Mesothelial cell of epicardium (in vitro differentiated cells): ENCODE measurements at regions not wholly inside any gene's neighbourhood (a gene's known extent, or its start where the extent isn't known, plus 50 kb on each side); places are given as distances from the start of the nearest gene placed in this dataset.
"Not testable (repeated sequence)": the region's sequence is repeated elsewhere in the genome, so short reads cannot be mapped to it uniquely, and the experiment has no call there.

Experiments
- DNase-seq, 2 experiments: peaks; one replicate each; pipeline ENCODE4 v3.0.0; 2021; ENCODE audit warnings: low spot score in 2 of 2; ENCODE audit not compliant: unreplicated experiment in 2 of 2
- H3K27ac Mint-ChIP-seq: 2 replicates; pipeline ENCODE4 v1.8.0; 2021; ENCODE audit warnings: mixed read lengths
- H3K27me3 Mint-ChIP-seq: 2 replicates; pipeline ENCODE4 v1.8.0; 2021; ENCODE audit warnings: low read depth, mixed read lengths
- H3K36me3 Mint-ChIP-seq: 2 replicates; pipeline ENCODE4 v1.8.0; 2021; ENCODE audit warnings: mixed read lengths
- H3K4me1 Mint-ChIP-seq: 2 replicates; pipeline ENCODE4 v1.8.0; 2021; ENCODE audit warnings: mixed read lengths
- H3K4me3 Mint-ChIP-seq: 2 replicates; pipeline ENCODE4 v1.8.0; 2021; ENCODE audit warnings: mild to moderate bottlenecking, moderate library complexity, mixed read lengths
- H3K9me3 Mint-ChIP-seq: 2 replicates; pipeline ENCODE4 v1.8.0; 2021; ENCODE audit warnings: mixed read lengths
- TF ChIP-seq, protein P1 (sequence below): fragments of 200-600 bp; sonication (generic); IDR thresholded peaks from one replicate; pipeline ENCODE4 v1.5.0; 2021; ENCODE audit warnings: antibody characterized with exemption; ENCODE audit not compliant: unreplicated experiment

DNA sequence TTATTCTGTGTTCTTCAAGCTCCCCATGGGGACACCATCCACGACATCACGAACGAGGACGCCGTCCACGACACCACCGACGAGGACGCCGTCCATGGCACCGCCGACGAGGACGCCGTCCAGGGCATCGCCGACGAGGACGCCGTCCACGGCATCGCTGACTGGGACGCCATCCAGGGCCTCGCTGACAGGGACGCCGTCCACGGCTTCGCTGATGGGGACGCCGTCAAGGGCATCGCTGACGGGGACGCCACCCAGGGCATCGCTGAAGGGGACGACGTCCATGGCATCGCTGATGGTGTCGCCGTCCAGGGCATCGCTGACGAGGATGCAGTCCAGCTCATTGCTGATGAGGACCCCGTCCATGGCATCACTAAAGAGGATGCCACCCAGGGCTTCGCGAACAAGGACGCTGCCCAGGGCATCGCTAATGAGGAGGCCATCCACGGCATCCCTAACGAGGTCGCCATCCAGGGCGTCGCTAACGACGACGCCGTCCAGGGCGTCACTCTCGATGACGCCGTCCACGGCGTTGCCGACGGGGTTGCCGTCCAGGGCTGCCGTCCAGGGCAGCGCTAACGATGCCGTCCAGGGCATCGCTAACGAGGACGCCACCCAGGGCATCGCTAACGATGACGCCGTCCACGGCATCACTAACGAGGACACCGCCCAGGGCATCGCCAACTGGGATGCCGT, 949.2 kb downstream of the TUBA3C start:
- peaks cover 12% of the 10 kb centered on the region for H3K9me3 Mint-ChIP-seq
- no peak overlapping the region for H3K4me3 Mint-ChIP-seq
- no peaks in the 10 kb centered on the region for H3K4me1 Mint-ChIP-seq
- H3K27me3 Mint-ChIP-seq: no peaks in the 10 kb centered on the region
- TF ChIP-seq, protein P1, sequence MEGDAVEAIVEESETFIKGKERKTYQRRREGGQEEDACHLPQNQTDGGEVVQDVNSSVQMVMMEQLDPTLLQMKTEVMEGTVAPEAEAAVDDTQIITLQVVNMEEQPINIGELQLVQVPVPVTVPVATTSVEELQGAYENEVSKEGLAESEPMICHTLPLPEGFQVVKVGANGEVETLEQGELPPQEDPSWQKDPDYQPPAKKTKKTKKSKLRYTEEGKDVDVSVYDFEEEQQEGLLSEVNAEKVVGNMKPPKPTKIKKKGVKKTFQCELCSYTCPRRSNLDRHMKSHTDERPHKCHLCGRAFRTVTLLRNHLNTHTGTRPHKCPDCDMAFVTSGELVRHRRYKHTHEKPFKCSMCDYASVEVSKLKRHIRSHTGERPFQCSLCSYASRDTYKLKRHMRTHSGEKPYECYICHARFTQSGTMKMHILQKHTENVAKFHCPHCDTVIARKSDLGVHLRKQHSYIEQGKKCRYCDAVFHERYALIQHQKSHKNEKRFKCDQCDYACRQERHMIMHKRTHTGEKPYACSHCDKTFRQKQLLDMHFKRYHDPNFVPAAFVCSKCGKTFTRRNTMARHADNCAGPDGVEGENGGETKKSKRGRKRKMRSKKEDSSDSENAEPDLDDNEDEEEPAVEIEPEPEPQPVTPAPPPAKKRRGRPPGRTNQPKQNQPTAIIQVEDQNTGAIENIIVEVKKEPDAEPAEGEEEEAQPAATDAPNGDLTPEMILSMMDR: no peak
- no peaks in the 10 kb centered on the region for H3K36me3 Mint-ChIP-seq
- no peak overlapping the region for H3K27ac Mint-ChIP-seq
- no peak for DNase-seq

DNA sequence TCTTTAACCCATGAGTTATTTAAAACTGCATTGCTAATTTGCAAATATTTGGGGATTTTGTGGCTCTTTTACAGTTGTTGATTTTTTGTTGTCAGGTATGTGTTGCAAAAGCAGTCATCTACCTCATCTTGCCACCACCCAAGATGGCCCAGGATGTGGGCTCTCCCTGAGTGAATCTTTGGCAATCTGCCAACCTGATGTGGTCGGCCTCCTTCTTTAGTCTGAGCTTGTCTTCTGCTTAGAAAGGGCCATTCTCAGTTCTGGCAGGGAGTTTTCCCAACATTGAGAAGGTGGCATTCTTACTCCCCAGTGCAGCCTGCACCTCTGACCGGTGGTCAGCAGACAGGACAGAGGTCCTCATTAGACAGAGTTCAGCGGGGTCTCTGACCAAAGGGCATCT, 957.2 kb downstream of the TUBA3C start:
- not testable (repeated sequence) for H3K4me1 Mint-ChIP-seq, H3K36me3 Mint-ChIP-seq, H3K27ac Mint-ChIP-seq, DNase-seq, H3K27me3 Mint-ChIP-seq, H3K4me3 Mint-ChIP-seq
- peaks cover 25% of the 10 kb centered on the region for H3K9me3 Mint-ChIP-seq

DNA sequence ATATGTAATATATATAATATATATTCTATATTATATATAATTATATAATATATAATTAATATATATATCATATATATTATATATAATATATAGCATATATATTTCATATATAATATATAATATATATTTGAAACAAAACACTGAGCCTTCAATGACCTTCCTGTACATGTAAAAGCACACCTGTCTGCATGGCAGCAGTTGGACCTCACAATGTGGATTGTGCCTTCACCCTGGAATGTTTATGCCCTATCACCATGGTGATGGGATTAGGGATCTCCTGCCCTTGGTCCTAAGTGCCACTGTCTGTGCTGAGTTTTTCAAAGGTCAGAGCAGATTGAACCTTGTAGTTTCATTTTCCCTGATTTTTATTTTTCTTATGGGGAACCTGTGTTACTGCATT, 966.9 kb downstream of the TUBA3C start:
- H3K36me3 Mint-ChIP-seq, DNase-seq, H3K27me3 Mint-ChIP-seq, H3K27ac Mint-ChIP-seq, H3K4me1 Mint-ChIP-seq, H3K4me3 Mint-ChIP-seq: not testable (repeated sequence)
- peaks cover 35% of the 10 kb centered on the region for H3K9me3 Mint-ChIP-seq

DNA sequence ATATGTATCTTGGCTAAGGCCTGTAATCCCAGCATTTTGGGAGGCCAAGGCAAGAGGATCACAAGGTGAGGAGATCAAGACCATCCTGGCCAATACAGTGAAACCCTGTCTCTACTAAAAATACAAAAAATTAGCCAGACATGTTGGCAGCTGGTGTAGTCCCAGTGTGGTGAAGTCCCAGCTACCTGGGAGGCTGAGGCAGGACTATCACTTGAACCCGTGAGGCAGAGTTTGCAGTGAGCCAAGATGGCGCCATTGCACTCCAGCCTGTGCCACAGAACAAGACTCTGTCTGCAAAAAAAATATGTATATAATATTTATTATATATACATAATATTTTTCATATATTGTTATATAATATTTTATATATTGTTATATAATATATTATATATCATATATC, 968.1 kb downstream of the TUBA3C start:
- H3K27ac Mint-ChIP-seq, H3K36me3 Mint-ChIP-seq, H3K27me3 Mint-ChIP-seq, DNase-seq, H3K4me1 Mint-ChIP-seq, H3K4me3 Mint-ChIP-seq: not testable (repeated sequence)
- H3K9me3 Mint-ChIP-seq: peaks cover 28% of the 10 kb centered on the region

DNA sequence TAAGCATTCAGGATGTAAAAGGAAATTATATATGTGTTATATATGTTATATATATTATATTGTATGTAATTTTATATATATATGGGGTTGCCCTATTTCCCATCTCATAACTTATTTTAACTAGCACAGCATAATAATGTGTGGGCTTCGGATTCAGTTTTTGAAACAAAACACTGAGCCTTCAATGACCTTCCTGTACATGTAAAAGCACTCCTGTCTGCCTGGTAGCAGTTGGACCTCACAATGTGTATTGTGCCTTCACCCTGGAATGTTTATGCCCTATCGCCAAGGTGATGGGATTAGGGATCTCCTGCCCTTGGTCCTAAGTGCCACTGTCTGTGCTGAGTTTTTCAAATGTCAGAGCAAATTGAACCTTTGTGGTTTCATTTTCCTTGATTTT, 968.8 kb downstream of the TUBA3C start:
- Mint-ChIP-seq H3K27ac (no peak overlapping the region), H3K9me3 (peaks cover 30% of the 10 kb centered on the region), H3K36me3 (peaks cover 3% of the 10 kb centered on the region), H3K4me1 (no peaks in the 10 kb centered on the region), H3K27me3 (no peaks in the 10 kb centered on the region), H3K4me3 (no peak overlapping the region)
- DNase-seq: no peak
- TF ChIP-seq, protein P1: no peak

DNA sequence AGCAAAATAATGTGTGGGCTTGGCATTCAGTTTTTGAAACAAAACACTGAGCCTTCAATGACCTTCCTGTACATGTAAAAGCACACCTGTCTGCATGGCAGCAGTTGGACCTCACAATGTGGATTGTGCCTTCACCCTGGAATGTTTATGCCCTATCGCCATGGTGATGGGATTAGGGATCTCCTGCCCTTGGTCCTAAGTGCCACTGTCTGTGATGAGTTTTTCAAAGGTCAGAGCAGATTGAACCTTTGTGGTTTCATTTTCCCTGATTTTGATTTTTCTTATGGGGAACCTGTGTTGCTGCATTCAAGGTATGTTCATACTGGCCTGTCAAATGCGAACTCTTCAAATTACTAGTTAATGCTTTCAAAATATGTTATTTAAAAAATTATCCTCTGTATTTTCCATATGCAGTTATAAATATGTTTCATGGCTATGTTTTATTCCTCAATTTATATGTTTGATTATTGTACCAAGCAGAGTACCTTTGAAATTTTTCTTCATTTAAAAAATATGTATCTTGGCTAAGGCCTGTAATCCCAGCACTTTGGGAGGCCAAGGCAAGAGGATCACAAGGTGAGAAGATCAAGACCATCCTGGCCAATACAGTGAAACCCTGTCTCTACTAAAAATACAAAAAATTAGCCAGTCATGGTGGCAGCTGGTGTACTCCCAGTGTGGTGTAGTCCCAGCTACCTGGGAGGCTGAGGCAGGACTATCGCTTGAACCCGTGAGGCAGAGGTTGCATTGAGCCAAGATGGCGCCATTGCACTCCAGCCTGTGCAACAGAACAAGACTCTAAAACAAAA, 969.7 kb downstream of the TUBA3C start:
- H3K27ac Mint-ChIP-seq, H3K4me3 Mint-ChIP-seq, H3K36me3 Mint-ChIP-seq, H3K27me3 Mint-ChIP-seq, H3K4me1 Mint-ChIP-seq, DNase-seq: not testable (repeated sequence)
- peaks cover 32% of the 10 kb centered on the region for H3K9me3 Mint-ChIP-seq

DNA sequence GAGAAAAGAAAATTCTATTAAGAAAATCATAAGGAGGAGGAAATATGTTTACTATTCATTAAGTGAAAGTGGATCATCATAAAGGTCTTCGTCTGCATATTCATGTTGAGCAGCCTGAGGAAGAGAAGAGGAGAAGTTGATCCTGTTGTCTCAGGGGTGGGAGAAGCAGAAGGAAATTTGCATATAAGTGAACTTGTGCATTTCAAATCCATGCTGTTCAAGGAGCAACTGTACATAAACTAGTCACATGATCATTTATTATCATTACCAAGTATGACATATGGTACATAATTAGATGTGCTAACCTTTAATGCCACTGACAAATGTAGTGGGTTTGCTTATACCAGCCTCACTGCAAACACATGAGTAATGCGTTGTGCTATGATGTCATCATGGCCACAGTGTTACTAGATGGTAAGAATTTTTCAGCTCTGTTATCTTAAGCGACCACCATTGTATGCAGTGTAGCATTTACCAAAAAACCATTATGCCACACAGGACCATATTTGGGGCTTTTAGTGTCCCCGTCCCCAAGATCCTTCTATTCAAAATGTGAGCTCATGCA, 976.9 kb downstream of the TUBA3C start:
- H3K4me3 Mint-ChIP-seq, H3K27ac Mint-ChIP-seq, DNase-seq, H3K4me1 Mint-ChIP-seq, H3K36me3 Mint-ChIP-seq, H3K27me3 Mint-ChIP-seq: not testable (repeated sequence)
- peaks cover 18% of the 10 kb centered on the region for H3K9me3 Mint-ChIP-seq

DNA sequence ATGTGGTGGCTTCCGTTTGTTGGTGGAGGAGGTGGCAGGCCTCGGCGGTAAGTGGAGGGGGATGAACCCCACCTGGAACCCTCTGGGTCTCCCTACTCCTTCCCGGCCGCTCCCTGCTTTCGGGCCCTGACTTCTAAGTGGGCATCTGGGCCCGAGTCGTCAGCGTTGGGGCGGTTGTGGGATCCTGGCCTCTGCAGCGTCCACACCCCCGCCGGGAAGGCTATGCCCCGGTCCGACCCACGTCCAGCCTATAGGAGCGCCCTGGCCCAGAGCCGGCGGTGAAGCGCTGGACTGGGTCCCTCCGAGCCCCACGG, 986.3 kb downstream of the TUBA3C start:
- peaks cover 23% of the 10 kb centered on the region for H3K9me3 Mint-ChIP-seq
- not testable (repeated sequence) for H3K27me3 Mint-ChIP-seq, H3K36me3 Mint-ChIP-seq, H3K4me3 Mint-ChIP-seq, DNase-seq, H3K27ac Mint-ChIP-seq, H3K4me1 Mint-ChIP-seq

DNA sequence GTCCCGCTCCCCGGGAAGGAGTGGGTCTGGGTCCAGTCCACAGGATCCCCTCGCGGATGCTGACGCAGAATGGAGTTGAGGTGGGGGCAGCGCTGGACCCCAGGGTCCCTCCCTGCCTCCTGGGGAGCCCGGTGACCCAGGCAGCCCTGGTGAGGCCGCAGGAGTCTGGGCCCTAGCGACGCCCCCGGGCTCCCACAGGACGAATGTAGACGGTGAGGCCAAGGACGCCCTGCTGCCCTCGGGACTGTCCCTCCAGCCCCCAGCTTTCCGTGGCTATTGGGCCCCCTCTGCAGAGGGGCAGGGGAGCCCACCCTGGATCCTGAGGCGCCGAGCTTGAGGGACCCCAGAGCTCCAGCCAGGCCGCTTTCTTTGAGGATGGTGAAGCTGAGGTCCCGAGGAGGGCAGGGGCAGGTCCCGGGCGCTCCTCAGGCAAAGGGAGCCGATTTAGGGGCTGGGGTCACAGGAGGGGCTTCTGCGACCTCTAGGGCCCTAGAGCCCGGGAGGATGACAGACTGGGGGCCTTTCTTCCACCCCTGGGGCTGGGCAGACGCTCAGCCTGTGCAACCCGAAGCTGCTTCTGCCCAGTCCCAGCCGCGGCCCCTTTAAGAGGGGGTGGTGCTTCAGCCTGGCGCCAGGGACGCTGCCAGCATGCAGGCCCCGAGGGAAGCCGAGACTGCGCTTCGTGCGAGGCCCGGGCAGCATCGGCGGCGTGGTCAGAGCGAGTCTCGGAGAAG, 986.8 kb downstream of the TUBA3C start:
- not testable (repeated sequence) for H3K4me1 Mint-ChIP-seq, H3K27me3 Mint-ChIP-seq, H3K4me3 Mint-ChIP-seq, DNase-seq, H3K27ac Mint-ChIP-seq, H3K36me3 Mint-ChIP-seq
- H3K9me3 Mint-ChIP-seq: peaks cover 19% of the 10 kb centered on the region

DNA sequence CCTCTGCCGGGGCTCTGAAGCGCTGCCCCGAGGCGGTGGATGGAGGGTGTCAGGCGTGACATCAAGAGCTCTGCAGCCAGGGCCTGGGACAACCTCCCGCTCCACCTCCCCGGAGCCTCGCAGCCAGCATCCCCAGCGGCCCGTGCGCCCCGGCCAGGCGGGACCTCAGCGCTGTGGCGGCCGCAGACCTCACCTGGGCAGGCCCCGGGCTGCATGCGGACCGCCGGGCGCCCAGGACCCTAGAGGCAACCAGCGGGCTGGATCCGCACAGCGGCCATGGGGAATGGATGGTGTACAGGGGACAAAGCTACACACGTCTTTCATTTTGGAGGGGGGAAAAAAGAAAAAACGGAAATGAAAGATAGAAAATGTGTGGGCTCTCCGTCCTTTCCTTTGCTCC, 987.5 kb downstream of the TUBA3C start:
- not testable (repeated sequence) for H3K36me3 Mint-ChIP-seq, H3K27ac Mint-ChIP-seq, H3K4me3 Mint-ChIP-seq, DNase-seq, H3K4me1 Mint-ChIP-seq, H3K27me3 Mint-ChIP-seq
- H3K9me3 Mint-ChIP-seq: peaks cover 19% of the 10 kb centered on the region
